Inferior parietal cortex (tissue), 1 donor: ENCODE measurements at regions not wholly inside any gene's neighbourhood (a gene's known extent, or its start where the extent isn't known, plus 50 kb on each side); places are given as distances from the start of the nearest gene placed in this dataset.

Experiments used
- DNase-seq: peaks from one replicate; pipeline ENCODE4 v3.0.0-alpha.2; 2016; ENCODE audit errors: extremely low spot score

DNA sequence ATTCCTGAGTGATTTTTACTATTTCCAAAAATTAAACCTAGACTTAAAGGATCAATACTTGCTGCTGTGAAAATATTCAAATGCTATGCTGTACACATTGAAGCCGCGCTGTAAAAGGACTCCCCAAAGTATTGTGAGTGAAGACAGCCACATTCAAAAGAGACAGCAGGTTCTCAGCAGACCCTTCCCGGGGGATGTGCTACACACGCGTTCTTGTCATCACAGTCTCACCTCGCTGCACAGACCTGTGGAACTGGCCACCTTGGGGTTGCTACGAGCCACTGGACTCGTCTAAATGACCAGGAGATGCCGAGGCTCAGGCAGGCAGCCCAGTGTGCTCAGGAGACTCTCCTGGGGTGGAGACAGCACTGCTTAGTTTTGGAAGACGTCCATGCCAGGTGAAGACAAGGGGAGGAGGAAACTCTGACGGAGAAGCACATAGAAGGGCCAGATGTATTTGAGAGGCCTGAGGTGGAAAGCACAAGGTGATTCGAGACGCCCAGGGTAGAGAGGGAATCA, 367.7 kb upstream of the SHH start:
- DNase-seq = no peak

DNA sequence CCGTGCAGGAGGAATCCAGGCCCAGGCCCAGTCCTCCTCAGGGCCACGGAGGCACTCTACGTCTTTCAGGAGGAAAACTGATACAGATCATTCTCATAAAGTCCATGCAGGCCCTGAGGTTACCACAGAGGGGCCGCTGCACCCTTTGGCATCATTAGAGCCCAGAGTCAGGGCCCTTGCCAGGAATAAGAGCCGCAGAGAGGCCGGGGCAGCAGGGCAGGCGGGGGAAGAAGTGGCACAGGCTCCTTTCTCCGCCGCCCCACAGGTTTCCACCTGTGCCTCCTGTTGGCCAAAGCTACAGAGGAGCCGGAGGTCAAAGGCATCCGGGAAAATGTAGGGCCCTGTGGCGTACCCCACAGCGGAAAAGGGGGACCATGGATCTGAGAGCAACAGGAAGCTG, 366.6 kb upstream of the SHH start:
- no peak for DNase-seq

DNA sequence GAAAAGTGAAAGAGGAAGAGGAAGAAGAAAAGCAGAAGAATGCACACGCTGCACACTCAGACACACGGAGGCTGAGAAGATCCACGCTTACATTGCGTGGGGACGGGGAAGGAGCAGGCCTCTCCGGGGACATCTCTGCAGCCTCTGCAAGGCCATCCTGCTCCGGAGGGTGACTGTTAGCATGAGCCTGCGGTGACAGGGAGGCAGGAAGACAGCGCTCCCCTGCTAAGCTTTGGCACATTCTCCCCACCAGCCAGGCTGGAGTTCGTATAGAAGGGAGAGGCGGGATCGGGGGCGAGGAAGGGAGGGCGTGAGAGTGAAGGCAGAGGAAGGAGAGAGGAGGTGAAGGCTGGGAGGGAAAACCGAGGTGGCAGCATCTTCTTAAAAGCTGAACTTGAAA, 366.0 kb upstream of the SHH start:
- no peak for DNase-seq

DNA sequence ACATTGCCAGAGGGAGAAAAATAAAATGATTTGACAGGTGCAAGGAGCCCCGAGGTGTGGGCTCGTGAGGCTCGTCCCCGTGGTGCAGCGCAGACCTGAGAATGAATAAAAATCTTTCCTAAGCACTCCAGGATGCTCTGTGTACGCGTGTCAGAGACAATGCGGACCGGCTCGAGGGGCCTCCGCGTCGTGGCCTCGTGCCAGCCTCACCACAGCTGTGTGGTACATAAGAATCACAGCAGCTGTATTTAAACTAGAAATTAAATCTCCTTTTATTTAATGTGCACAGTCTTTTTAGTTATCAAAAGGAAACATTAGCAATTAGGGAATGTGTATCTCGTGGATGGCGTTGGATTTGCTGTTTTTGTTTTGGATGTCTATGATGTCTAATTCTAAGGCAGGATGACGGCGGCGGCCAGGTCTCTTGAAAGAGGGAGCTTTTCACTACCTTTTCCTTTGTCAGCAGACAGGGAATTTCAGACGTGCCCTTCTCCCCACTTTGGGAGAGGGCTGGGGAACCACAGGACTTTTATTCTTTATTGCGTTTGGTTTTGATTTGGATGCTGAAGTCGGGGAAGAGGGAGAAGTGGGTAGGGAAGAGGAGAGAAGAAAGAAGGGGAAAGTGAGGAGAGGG, 365.3 kb upstream of the SHH start:
- DNase-seq = no peak

DNA sequence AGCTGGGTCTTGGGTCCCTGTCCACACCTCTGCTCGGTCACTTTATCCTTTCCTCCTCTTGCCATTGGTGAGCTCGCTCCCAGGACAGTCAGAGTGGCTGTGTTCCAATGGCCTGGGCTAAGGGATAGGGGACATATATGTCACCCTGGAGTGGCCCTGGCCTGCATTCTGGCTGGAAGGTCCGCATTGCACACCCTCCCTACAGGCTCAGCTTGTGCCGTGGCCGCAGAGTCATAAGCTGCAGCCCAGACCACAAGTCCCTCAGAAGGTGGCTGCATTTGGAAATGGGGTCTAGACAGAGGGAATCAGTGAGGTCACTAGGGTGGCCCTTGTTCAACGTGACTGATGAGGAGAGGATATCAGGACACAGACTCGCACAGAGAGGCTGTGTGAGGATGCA, 363.8 kb upstream of the SHH start:
- no peak for DNase-seq

DNA sequence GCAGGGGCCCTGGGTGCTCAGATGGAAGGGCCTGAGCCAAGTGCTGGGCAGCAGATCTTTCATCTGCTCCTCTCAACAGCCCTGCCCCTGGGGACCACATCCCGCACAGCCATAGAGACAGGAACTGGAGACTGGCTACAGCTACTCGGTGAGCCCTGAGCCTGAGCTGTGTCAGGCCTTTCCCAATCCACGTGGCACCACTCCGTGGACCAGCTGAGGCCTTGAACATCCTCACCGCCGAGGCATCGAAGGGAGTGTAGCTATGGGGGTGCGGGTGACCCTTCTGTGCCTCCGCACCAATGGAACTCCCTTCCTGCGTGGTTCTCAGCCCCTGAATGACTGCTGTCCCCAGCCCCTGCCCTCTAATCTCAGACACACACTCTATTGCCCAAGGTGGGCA, 362.7 kb upstream of the SHH start:
- no peak for DNase-seq

DNA sequence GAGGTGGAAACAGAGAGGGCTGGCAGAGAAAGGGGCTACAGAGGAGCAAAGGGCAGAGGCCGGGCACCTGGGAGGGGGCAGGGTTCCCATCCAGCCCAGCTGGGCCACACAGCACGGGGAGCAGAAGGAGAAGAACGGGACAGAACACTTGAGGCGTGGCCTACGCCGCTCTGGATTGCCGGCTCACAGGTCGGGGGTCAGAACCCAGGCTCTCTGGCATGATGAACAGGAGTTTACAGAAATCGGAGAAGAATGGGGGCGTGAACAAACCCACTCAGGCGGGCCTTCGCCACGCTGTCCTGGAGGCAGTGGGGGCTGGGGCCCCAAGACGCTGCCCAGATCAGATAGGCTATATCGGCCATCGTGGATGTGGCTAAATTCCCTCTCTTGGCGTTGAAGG, 362.2 kb upstream of the SHH start:
- no peak for DNase-seq

DNA sequence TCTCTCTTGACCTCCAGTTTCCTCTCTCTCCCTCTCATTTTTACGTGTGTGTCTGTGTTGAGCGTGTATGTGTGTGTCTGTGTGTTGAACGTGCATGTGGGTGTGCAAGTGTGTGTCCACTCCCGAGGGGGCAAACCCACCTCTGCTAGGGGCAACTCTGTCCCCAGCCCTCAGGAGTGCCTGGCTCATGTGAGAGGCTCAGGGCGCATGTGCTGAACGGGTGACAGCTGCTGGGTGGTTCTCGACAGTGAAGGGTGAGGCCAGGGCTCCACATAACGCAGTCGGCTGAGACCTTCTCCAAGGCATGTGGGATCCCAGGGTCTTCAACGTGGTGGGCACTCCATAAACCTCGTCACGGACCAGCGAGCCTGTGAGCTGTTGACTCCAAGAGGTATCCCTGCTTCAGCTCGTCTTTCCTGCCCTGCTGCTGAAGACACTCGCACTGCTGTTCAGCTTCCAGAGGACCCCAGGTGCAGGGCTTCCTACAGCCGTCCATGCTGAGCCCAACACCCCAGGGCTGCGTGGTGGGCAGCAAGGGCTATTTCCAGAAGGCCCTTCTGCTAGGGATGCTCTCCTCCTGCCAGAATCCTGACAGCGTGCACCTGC, 361.6 kb upstream of the SHH start:
- no peak for DNase-seq

DNA sequence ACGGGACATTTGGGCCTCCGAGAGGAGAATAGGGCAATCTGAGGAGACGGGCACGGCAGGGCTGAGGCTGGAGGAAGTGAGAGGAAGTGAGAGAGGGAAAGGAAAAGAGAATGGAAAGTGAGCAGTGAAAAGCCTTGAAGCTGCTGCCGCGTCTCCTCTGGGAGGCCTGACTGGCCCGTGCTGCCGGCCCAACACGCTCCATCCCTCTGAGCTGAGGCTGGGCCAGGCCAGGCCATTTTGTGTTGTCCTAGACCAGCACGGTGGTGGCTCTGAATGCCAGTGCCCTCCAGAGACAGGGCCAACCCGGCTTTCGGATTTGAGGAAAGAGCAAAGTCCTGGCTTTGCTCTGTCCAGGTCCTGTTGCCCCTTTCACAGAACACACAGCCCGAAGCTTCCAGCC, 361.1 kb upstream of the SHH start:
- DNase-seq = no peak

DNA sequence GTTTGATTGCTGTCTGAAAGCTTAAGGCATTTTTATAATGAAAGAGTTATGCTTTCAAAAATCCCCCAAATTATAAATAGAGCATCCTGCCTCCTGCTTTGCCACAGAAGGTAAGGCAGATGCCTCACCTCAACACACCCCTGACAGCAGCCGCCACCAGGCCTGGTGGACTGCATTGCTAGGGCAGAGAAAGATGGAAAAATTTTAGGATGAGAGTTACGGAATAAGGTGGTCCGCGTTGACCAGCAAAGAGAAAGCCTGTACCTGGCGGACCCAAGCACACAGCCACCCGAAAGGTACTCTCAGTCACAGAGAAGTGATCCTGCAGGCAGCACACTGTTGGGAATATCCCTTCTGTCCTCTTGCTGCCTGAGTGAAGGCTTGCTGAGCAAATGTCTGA, 360.4 kb upstream of the SHH start:
- DNase-seq = no peak

DNA sequence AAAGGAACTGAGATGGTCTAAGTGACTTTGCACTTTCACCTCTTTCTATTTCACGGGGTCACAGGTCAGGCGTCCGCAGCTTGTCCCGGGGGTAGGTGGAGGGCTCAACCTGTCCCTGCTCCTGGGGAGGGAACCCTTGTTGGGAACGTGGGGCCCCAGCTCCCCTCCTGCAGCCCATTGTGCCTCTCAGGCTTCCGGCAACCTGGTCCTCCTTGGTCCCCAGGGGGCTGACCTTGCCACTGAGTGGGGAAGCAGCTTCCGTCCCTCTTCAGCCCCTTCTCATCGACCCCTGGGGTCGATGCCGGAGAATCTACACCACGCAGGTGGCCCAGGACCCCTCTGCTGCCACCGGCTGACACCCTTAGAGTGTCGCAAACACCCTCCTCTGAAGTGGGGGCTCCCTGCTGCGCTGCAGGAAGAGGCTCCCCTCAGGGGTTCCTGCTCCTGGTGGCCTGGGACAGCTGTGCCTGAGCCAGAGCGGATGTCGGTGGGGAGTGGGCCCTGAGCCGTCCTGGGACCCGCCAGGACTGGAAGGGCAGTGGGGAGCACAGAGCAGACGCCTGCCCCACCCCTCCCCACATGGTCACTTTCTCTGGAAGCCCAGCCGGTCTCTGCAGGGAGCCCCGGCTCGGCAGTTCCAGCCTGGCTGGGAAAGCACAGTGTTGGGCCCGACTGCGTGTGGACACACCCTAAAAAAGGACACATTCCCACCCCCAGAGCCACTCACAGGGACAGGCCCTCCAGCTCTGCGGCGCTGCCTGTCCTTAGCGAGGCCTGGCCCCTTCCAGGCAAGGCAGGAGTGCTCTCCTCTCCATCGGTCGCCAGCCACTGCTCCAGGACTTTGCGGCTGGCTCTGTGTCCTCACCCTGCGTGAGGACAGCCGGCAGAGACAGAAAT, 357.5 kb upstream of the SHH start:
- no peak for DNase-seq

DNA sequence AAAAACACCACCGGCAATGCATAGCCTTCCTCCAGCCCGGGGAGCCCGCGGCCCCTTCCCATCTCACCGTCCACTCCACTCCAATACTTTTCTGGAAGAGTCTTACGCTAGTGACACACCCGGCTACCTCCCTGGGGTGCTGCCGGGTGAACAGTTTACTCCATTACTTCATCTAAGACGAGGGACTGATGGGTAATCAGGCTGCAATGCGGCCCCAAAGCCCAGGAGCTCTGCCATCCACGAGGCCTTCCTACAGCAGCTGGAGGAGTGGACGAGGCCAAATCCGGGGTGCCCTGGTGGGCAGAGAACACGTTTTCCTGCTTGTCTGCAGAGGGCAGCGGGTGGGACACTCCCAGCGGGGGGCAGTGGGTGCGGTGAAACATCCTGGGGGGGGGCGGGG, 356.2 kb upstream of the SHH start:
- no peak for DNase-seq

DNA sequence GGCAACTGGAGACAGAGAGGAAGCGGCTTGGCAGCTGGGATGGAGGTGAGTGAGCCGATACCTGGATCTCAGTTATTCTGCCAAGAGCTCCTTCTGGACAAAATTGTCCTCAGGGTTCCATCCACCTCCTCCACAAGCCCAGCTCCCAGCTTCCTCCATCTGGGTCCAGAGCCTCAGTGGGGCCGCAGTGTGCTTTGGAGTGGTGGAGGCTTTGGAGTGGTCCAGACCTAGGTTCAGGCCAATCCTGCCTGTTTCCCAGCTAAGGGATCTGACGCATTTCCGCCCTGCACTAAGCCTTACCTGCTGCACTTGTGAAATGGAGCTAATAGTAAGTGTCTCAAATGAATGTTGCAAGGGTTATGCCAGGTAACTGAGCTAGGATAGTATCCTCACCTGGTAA, 355.7 kb upstream of the SHH start:
- DNase-seq = no peak

DNA sequence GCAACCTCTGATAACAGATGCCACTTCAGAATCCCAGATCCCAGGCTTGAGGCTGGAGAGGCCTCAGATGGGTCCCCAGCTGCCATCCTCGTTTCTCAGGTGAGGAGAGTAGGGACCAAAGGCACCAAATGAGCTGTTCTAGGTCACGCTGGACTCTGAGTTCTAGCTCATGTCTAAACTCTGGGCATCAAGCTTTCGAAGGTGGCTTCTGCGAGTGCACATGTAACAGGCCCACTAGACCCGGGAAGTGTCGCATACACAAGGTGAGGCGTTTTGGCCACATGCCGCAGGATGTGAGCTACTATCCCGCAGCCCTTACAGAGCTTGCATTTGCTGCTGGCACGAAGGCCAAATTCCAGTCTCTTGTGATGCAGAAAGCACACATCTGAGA, 355.1 kb upstream of the SHH start:
- DNase-seq = no peak

DNA sequence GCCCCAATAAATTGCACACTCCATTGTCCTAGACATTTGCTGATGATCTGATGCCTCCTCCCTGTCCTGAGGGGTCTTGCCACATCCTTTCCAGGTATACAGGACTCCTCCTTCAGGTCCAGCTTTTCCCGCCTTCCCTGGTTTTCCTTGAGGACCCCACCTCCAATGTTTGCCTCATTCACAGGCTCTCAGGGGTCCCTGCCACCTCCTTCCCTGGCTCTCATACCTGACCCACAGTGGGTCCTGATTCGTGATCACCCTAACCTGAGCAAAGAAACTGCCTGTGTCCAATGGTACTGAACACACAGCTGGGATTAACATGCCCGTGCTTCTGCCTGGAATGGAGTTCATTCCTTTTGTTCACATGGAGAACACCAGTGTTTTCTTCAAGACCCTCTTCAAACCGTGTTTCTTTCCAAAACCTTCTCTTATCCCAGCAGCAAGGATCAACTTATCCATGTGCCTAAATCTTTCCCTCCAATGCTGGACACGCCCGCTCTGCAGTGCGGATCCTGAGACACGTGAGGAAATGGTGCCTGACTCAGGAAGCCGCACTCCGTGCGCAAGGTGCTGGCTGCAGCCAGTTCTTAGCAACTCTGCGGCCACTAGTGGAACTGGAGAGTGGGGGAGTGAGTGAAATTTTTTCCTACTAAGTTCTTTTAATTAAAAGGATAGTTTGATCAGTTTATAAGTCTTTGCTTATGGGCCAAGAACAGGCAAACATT, 354.6 kb upstream of the SHH start:
- no peak for DNase-seq

DNA sequence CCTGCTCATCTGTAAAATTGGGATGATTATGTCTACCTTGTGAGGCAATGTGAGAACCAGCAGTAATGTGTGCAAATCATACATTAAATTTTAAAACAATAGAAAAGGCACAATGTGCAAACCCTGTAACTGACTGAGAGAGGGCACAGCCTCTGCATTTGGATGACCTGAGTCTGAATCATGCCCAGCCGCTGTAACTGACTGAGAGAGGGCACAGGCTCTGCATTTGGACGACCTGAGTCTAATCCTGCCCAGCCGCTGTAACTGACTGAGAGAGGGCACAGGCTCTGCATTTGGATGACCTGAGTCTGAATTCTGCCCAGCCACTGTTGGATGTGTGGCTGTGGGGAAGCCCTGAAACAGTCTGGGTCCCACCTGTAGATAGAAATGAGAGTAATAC, 351.5 kb upstream of the SHH start:
- no peak for DNase-seq

DNA sequence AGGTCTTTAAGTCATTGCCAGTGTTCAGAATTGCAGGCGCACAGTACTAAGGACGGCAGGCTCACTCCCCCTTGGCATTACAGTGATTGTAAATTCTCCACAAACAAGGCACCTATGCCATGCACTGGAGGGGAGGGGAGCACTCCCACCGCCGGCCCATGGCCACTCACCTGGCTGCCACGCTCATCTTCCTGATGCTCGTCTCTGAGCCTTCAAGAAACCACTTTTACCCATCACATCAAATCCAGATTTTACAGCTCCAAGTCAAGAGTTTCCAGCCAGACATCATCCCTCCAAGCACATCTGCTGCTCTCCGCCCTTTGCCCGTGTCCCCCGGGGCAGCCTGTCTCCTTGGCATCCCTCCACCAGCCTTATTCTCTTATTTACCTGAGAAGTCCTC, 350.2 kb upstream of the SHH start:
- no peak for DNase-seq

DNA sequence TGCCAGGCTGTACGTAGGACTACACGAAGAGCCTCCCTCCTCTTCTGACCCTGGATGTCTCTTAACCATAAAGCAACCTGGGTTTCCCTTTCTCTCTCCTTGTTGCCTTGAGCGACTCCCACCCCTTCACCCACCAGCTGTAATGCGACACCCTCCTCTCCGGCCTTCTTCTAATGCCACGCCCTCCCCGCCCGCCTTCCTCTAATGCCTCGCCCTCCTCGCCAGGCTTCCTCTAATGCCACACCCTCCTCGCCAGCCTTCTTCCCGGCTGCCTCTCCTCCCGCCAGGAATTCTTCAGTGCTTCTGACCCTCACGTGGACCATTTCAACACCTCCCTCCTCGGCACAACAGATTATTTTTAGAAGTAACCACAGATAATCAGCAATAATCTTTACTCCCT, 348.5 kb upstream of the SHH start:
- DNase-seq = no peak

DNA sequence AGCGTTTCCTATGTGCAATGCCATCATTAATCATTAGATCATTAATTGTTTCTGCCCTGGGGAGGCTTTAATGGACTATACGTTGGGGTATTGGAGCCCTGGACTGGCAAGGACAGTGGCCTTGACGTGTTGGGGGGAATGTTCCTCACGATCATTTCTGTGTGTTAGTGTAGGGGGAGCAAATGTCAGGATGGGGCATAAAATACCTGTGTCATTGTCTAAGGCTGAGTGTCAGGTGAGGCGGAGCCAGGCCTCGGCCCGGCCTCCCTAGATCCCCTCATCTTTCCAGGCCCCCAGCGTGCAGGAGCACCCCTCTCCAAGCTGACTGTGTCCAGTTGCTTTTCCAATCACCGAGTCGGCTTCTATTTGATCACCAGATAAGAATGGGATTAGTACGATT, 346.4 kb upstream of the SHH start:
- no peak for DNase-seq

DNA sequence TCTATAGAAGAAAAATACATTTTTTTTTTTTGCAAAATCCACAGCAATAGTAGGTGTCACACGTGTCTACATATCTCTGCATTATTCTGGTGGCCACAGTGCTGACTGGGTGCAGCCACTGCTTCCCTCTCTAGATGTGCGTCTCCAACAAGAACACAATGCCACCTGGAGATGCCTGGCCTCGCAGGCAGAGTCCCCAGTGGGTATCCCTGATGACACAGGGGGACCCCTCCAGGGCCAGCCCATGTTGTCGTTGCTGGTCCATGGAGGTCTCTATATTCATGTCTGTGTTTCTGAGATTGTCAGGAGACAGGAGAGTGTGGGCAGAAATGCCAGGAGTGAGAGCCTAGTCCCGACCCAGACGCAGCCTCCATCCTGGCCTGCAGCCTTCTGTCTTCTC, 345.9 kb upstream of the SHH start:
- no peak for DNase-seq

DNA sequence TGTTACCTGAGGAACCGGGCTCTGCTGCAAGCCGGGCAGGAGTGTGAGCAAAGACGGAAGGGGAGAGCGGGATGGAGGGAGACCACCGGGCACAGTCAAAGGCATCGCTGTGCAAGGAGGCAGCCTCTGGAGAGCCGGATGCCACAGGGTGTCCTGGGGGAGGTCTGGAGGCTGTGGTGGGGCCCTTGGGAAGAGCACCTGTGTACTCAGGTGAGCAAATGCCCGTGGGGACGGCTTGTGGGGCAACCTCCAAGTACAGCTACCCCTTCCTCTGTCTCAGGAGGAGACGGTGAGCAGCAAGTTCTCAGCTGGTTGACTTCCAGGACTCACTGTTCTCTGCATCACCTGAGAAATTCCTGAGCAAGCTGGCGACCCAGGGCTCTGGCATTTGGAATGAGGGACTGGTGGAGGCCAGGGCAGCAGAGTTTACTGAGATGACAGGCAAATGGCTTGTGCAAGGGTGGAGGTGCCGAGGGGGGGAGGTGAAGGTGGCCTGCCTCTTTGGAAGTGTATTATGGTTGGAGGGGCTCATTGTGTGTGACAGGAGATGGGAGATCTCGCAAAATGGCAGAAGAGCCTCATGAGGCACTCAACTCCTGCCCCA, 345.2 kb upstream of the SHH start:
- no peak for DNase-seq
